ENCODE measurements at regions not wholly inside any gene's neighbourhood (a gene's known extent, or its start where the extent isn't known, plus 50 kb on each side); places are given as distances from the start of the nearest gene placed in this dataset.

DNA sequence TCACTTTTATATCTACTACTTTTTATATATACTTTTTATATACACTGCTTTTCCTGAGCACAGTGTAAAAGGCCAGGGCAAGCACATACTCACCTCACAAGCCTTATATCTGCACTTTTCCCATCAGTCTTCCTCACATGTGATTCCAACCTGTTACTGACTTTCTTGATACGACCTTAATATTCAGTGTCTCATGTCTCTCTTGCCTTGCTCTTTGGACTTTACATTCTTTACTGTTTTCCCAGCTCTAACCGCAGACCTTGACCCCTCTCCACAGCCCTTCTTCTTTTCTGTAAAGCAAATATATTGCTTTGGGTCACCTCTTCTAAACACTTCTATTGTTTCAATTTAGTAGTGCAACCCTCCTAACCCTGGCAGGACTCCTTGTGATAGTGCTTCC, 353.1 kb upstream of the ANO5 start:
- DNase-seq: no peak

DNA sequence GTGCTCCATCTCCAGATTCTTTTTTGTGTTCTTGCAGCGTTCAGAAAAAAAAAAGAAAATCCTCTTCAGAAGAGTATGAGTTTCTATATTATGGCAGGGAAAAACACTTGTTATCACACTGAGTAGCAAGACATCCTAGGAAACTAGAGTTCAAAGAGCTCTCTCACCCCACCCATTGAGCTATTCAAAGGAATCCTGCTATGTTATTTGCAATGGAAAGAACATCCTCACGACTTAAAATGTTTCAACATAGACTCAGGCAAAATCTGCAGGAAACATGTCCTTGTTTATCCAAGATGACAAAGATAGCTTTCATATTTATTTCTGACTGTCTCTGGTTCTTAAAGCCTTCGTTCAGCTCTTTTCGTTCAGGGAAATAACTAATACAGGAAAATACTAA, 331.6 kb upstream of the ANO5 start:
- no peak for DNase-seq

DNA sequence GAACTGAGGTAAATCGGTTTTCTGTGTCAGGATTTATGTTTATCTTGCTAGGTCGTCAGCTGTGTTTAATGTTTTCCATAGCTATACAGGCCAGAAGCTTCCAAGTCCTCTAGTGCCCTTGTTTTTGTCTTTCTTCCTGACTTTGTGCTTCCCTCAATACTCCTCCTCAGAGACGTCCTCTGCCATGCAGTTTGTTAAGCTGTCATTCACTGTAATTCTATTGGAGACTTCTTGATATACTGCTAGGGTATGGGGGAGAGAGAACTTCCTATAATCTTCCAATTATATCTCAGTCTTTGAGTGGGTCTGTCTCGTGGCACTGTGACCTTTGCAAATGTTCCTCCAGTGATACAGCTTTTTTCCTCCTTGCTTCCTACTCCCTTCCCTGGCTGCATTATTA, 327.3 kb upstream of the ANO5 start:
- DNase-seq: no peak

DNA sequence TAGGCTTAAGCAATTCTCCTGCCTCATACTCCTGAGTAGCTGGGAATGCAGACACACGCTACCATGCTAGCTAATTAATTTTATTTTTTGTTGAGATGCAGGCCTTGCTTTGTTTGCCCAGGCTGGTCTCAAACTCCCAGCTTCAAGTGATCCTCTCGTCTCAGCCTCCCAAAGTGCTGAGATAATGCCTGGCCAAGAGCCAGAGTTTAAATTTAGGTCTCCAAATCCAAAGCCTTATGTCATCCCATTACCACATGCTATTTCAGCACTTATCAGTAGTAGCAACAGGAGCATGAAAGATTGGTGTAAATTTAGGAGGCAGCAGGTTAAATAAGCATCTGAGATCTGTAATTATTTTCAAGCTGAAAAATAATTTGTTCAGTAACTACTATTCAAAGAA, 326.1 kb upstream of the ANO5 start:
- no peak for DNase-seq

DNA sequence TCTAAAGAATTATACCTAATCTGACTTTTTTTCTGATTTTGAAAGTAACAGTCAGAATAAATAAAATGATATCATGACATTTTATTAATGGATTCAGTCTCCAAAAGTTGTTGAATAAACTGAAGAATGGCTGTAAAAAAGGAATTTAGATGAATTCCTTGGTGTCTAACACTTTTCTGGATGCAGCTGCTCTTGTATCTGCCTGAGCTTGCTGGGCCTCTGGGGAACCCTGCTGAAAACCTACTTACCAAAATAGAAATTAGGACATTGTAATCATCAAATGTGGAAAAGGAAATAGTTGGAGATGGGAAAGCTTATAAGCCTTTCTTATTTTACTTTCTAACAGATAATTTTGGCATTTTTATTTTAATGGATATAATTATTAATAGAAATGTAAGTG, 315.7 kb upstream of the ANO5 start:
- no peak for DNase-seq

DNA sequence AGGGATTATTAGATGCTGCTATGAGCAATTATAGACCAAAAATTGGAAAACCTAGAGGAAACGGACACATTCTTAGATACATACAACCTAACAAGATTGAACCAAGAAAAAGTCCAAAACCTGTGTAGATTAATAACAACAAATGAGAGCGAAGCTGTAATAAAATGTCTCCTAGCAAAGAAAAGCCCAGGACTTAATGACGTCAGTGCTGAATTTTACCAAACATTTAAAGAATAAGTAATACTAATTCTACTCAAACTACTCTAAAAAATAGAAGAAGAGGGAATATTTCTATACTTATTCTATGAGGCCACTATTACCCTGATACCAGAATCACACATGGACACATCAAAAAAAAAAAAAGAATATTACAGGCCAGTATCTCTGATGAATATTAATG, 309.5 kb upstream of the ANO5 start:
- no peak for DNase-seq

DNA sequence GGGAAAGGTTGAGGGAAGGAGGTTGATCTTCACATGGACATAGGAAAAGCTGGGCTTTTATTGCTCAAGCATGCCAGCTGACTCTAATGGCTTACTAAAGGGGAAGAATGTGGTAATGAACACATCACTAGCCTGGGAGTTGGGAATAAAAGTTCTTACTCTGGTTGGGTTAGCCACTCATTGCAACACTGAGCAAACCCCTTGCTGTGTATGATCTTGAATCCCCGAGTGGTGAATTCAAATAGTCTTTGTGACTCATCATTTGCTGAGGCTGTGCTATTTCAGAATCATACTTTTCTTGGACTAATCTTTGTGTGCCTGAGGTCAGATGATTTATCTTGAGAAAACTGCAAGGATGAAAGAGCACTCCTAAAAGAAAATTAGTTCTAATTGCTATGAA, 304.1 kb upstream of the ANO5 start:
- DNase-seq: no peak

DNA sequence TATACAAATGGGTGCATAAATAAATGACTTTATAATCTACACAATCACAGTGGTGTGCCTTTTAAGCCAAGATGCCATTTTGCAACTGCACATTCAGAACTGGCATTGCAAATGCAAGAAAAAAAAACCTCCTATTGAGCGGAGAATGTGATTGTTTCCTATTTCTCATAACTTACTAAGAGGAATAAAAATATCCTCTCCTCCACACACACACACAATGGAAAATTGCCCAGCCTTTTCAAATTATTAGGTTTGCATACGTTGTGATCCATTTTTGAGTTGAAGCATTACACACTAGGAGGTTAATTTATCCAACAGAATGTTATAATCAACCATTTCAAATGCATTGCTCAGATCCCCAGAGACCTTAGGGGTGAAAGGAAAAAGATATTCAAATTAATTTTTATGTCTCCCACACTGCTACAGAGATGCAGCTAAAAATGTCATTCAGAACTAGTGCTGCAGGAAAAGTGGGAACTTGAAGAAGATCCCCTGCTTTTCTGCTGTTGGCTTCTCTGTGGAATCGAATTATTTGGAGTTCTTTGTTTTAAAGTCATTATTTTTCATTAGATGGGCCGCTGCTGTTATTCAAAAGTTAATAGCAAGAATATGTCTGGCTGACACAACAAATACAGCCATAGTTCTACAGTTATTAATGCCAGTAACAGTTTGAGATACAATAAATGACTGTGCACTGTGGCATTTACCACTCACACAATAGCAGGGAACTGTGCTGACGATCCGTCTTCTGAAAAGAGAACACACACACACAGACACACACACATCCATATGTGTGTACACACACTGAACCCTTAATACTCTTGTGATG, 299.9 kb upstream of the ANO5 start:
- no peak for DNase-seq

DNA sequence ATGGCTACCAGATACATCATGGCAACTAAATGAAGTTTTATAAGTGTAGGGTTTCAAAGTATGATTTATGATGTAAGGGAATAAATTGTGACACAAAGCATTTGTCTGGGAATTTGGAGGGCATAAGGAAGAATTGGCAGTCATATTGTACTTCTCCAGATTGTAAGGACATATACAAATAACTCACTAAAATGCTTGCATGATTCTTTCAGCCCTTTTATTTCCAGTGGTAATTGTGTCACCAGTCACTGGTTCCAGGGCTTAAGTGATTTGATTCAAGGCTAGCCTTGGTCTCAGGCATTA, 299.4 kb upstream of the ANO5 start:
- DNase-seq: no peak

DNA sequence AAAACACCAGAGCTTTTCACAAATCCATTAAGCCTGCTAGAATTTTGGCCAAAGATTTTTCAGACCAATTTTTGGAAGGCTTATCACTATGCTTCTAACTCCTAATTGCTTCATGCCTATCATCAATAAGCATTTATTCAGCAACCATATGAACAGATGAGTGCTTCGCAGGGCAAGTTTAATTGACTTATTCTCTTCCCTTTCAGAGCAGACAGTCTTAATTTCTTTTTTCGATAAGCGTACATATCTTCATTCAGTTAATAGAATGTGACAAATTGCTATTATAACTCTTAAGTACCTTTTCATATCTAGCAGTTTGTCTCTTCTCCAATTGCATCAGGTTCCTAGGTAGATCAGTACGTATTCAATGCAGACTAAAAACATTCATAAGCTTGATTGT, 298.4 kb upstream of the ANO5 start:
- DNase-seq: no peak

DNA sequence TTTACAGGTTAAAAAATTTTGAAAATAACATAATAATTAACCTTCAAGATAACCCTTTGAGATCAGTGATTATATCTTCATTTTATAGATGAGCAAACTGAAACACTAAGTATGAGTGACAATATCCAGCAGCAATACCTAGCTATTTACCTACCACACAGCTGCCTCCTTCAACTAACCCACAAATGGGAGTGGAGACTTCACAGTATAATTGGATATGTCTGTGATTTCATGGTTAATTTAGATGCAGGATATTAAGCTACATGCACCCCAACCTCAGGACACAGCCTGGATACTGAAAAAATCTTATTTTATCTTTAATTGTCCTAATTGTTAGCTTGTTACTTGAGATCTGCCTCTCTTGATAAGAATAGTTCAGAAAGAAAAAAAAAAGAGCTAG, 297.2 kb upstream of the ANO5 start:
- no peak for DNase-seq

DNA sequence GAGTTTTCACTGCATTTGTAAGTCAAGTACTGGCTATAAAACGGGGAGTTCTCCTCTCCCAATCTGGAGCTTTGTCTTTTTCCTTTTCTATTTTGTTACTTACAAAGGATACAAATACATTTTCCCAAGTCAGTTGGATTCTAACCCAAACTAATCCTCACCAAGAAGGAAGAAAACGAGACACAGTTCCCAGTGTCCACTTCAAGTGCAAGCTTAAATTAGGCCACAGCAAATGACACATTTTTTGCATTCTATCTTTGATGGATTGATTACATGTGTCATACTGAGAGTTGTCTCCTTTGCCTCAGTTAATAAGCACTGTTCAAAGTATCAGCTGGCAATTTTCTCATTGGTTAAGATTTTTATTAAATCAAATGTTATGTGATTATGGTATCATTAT, 296.7 kb upstream of the ANO5 start:
- DNase-seq: no peak

DNA sequence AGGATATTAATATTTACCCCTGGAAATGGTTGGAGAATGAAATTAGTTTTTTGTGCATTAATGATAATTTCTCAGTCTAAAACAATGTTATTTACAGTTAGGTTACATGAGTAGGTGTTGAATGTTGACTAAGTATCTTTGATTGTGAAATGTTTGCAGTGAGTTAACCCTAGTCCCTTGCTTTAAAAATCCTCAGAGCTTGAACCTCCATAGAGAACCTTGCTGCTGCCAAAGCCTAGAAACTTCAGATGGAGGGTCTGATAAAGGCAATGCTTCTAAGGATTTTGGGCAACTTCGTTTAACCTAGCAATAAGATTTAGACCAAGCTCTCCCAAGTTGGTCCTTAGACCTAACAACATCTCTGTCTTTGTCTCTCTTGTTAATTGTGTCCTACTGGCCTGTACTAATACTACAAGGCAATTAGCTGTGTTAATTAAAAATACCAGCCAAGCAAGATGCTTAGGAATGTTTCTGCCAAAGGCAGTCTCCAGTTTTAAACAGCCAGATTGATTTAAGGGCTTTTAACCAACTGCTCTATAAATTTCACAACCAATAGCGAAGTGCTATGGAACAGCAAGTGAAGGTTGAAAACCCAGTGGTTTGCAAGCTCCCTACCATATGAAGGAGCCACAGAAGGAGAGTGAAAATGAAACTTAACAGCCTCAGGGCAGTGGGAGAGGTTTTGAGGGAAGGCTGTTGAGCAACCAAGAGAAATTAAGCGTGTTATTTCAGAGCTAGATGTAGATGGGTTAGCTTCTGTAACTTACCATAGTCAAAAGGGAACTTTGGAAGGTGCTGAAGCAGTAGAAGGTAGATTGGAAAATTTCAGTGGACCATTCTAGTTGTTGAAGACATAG, 295.9 kb upstream of the ANO5 start:
- no peak for DNase-seq

DNA sequence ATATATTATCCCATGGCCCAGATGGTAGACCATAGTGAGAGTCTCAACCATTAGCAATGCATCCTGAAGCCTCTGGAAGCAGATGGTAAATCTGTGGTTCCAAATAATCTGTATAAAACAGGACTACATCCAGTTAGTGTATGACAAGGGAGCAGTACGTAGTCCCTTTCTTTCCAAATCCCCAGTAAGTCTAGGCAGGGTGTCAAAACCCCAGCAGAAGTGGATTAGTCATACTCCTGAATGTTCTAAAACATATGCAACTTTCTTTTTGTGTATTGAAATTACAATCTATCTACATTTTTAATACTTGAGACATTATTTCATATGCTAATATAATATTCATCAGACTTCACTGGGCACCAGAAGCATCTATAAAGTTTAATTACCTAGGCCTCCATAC, 295.1 kb upstream of the ANO5 start:
- no peak for DNase-seq

DNA sequence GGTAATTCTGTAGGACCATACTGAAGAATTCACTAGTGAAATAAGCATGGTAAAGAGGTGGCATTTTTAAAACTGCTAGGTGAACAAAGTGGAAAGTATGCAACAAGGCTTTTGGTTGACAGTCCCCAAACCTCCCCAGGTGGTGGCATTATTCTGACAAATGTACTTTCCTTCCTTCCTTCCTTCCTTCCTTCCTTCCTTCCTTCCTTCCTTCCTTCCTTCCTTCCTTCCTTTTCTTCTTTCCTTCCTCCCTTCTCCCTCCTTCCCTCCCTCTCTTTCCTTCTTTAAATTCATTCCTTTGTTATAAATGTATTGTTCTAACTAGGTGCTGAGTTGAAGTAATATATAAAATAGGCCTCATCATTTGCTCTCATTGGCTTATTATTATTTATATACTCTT, 284.7 kb upstream of the ANO5 start:
- no peak for DNase-seq

DNA sequence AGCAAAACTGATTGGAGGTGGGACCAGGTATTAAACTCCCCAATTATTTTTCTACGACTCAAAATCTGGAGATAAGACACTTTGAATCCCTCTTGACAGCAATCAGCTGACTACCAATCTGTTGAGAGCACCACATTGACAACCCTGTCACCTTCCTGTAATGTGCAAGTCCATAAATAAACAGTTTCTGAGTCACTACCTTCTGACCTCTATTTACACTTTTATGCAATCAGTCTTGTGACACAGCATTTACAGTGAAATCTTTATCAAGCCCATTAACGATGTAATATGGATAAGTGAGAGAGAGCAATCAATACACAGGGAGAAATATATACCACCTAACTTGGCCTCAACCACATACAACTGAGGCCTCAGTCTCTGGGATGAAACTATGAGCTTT, 283.7 kb upstream of the ANO5 start:
- DNase-seq: no peak

DNA sequence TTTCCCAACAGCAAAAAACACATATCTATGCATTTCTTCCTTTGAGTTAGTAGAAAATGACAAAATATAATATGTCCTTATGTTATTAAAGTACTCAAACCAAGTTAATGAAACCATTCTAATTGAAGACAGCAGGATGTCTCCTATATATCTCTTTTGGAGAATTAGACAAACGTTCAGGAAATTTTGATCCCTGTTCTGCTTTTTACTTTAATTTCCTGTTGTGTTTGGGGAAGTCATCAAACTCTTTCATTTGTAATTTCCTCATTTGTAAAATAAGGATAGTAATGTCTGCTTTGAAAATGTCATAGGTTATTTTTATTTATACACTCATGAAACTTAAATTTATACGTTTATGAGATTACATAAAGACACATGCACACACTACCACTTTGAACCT, 281.8 kb upstream of the ANO5 start:
- no peak for DNase-seq

DNA sequence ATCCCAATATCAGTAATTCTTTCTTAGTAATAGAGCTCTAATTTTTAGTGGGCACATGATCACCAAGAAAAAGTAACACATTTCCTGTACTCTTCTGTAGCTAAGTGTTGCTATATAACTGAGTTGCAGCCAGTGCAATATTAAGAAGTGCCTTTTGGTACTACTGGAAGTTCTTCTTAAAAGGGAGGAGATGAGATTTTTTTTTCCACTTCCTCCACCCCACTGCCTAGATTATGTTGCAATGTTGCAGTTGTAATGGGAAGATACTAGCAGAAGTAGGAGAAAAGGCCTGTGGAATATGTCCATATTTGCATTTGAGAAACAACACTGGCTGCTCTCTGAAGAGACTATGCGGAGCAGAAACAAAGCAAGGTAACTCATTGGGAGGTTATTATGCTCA, 280.6 kb upstream of the ANO5 start:
- DNase-seq: no peak

DNA sequence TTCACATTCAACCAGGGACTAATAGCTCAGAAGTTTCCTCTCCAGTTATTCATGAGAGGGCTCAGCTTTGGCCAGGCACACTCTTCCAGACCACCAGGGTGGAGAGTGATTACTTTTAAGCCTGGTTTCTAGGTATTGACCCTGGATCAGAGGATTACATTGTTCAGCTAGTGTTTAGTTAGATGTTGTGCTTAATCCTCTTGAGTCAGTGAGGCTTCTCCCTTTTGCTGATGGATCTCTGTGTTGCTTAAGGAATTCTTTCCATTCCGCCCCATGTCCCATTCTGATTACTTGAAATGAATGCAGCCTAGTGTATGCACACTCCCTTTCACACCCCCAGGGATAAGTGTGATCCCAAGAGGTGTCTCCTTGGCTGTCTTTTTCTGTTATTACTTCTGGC, 271.7 kb upstream of the ANO5 start:
- no peak for DNase-seq

DNA sequence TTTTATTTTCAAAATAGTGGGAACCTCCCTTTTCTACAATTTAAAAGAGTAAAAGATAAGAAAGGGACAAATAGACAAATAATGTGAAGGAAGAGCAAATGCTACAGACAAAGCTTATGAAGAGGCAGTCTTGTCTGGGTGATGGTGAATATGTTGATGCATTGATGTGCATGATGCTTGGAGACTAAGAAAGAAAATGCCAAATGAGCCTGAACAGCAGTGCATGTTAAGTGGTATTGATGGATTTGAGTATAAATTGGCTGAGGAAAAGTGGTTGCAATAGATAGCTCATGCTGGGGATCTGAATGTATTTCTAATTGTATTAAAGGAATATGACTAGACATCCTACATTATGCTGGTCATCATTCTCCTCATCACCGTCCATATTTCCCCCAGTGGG, 268.6 kb upstream of the ANO5 start:
- no peak for DNase-seq

DNA sequence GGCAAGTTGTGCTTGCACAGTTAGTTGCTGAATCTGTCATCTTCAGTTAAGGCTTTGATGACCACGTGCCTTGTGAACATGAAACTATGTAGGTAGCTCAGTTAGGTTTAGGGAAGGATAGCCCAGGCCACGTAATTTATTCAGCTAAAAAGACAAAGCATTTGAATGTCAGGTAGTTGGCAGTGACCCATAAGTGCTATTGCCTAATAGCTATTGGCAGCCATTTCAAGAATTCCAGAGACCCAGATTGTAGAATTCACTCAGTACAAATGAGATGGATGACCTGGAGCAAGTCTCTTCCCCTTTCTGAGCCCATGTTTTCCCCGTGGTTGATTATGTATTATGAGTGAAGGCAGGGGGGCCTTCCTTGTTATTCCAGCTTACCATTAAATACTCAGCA, 265.3 kb upstream of the ANO5 start:
- no peak for DNase-seq

DNA sequence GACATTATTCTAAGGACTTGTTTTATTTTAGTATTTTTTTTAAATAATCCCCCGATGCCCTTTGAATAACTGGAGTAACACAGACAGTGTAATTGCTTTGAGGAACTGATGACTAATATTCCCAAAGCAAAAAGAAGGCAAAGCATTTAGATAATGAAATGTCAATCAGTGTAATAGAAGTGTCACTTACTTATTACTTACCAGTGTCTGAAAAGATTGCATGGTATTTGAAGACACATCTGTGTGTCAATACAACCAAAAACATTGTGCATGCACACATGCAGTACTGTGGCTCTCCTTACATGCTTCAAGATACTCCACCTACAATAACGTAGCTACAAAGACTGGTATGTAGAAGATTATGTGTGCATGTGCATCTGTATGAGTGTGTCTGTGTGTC, 264.0 kb upstream of the ANO5 start:
- no peak for DNase-seq

DNA sequence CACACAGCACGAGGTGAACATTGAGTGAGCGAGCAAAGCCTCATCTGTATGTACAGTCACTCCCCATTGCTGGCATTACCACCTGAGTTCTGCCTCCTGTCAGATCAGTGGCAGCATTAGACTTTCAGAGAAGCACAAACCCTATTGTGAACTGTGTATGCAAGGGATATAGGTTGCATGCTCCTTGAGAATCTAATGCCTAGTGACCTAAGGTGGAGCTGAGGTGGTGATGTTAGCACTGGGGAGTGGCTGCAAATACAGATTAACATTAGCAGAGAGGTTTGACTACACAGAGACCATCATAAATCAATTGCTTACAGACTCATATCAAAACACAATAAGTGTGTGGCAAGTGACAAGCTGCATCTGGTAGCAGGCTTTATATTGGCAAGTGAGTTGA, 262.5 kb upstream of the ANO5 start:
- no peak for DNase-seq

DNA sequence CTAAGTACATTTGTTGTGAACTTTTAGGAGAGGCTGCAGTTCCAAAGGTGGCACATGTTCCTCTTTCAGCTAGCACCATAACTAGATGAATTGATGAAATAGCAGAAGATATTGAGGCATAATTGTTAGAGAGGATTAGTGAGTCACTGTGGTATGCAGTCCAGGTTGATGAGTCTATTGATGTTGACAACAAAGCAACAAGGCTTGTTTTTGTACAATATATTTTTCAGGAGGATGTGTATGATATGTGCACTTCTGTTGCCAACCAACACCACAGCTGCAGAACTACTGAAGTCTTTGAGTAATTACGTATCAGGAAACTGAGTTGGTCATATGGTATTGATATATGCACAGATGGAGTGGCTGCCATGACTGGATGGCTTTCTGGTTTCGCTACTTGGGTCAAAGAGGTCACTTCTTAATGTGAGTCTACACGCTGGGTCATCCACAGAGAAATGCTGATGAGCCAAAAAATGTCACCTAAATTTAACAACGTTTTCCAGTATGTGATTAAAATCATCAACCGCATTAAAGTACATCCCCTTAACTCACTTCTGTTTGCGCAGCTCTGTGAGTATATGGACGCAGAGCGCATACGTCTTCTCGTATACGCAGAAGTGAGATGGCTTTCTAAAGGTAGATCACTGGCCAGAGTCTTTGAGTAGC, 261.3 kb upstream of the ANO5 start:
- DNase-seq: no peak

Measured in GDM1 (cell line).